ENCODE measurements at regions not wholly inside any gene's neighbourhood (a gene's known extent, or its start where the extent isn't known, plus 50 kb on each side); places are given as distances from the start of the nearest gene placed in this dataset.
A peak's percentile ranks its signal among the peaks of the same experiment; 100 is the strongest.

GRCh38 chr2:53235836-53236582 lies 531.6 kb upstream of the CHAC2 start:
- no peak overlapping the region for H2BK12ac ChIP-seq (ENCODE audit: low read length)
- H3K4me2 ChIP-seq (ENCODE audit: insufficient read depth, low read length, poor library complexity, severe bottlenecking) = no peak overlapping the region
- H2BK15ac ChIP-seq (ENCODE audit: low read length) = no peak overlapping the region
- no peak overlapping the region for H3K4me3 ChIP-seq (ENCODE audit: low read length in 2 of 2)
- no peak overlapping the region for H3K23ac ChIP-seq (ENCODE audit: low read depth, low read length, poor library complexity)
- no peak overlapping the region for H2AFZ ChIP-seq (ENCODE audit: low read length)
- DNase-seq (ENCODE audit: low spot score) = no peak
- no peak overlapping the region for H4K91ac ChIP-seq (ENCODE audit: low read depth, low read length, poor library complexity)
- H3K36me3 ChIP-seq (replicated peaks in 1 of 2; ENCODE audit: control insufficient read depth in 2 of 2, insufficient read depth in 2 of 2, low read length in 2 of 2) = peaks cover 0 to 4% of the 10 kb centered on the region in 2 donors
- H3K9ac ChIP-seq (ENCODE audit: low read depth, low read length, poor library complexity) = no peak overlapping the region
- no peaks in the 10 kb centered on the region for H3K27me3 ChIP-seq (ENCODE audit: control insufficient read depth in 3 of 3, insufficient read depth in 3 of 3, low read depth in 1 of 3, low read length in 3 of 3)
- no peak overlapping the region for H2BK120ac ChIP-seq (ENCODE audit: low read depth, low read length)
- H3K79me1 ChIP-seq (ENCODE audit: low read depth, low read length) = no peaks in the 10 kb centered on the region
- H3K4ac ChIP-seq (ENCODE audit: low read length) = no peak overlapping the region
- no peak overlapping the region for H2AK5ac ChIP-seq (ENCODE audit: low read depth, low read length)
- H3K4me1 ChIP-seq (ENCODE audit: control insufficient read depth in 2 of 2, insufficient read depth in 1 of 2, low read depth in 1 of 2, low read length in 2 of 2) = peaks cover 0 to 2% of the 10 kb centered on the region in 2 donors
- no peak overlapping the region for H3K18ac ChIP-seq (ENCODE audit: low read length)
- H2BK5ac ChIP-seq (ENCODE audit: low read length) = no peak overlapping the region
- no peaks in the 10 kb centered on the region for H3K9me3 ChIP-seq (replicated peaks in 1 of 2; ENCODE audit: control insufficient read depth in 2 of 2, insufficient read depth in 1 of 2, low read depth in 1 of 2, low read length in 2 of 2)
- H3K14ac ChIP-seq (ENCODE audit: low read length) = no peak overlapping the region
- WGBS, 2 donors (ENCODE audit: extremely low coverage in 2 of 2, insufficient read length in 2 of 2, insufficient replicate concordance in 1 of 2) = no CpG with 5 or more reads among the region's 1 CpG
- H3K27ac ChIP-seq (replicated peaks; ENCODE audit: low read length) = no peak overlapping the region
- no peak overlapping the region for H4K8ac ChIP-seq (ENCODE audit: low read depth, low read length)

GRCh38 chr2:53234548-53234903 lies 533.1 kb upstream of the CHAC2 start:
- Histone ChIP-seq H3K4me2 (ENCODE audit: insufficient read depth, low read length, poor library complexity, severe bottlenecking) (no peak overlapping the region), H3K18ac (ENCODE audit: low read length) (no peak overlapping the region), H3K4ac (ENCODE audit: low read length) (no peak overlapping the region), H3K14ac (ENCODE audit: low read length) (no peak overlapping the region), H2BK5ac (ENCODE audit: low read length) (no peak overlapping the region), H3K4me1 (ENCODE audit: control insufficient read depth in 2 of 2, insufficient read depth in 1 of 2, low read depth in 1 of 2, low read length in 2 of 2) (peaks cover 0 to 2% of the 10 kb centered on the region in 2 donors), H2AK5ac (ENCODE audit: low read depth, low read length) (no peak overlapping the region), H2BK12ac (ENCODE audit: low read length) (no peak overlapping the region), H3K79me1 (ENCODE audit: low read depth, low read length) (no peaks in the 10 kb centered on the region), H4K91ac (ENCODE audit: low read depth, low read length, poor library complexity) (no peak overlapping the region), H3K27me3 (ENCODE audit: control insufficient read depth in 3 of 3, insufficient read depth in 3 of 3, low read depth in 1 of 3, low read length in 3 of 3) (no peaks in the 10 kb centered on the region), H3K27ac (replicated peaks; ENCODE audit: low read length) (no peak overlapping the region), H2BK120ac (ENCODE audit: low read depth, low read length) (no peak overlapping the region), H3K9ac (ENCODE audit: low read depth, low read length, poor library complexity) (no peak overlapping the region), H3K23ac (ENCODE audit: low read depth, low read length, poor library complexity) (no peak overlapping the region), H2BK15ac (ENCODE audit: low read length) (no peak overlapping the region), H3K9me3 (replicated peaks in 1 of 2; ENCODE audit: control insufficient read depth in 2 of 2, insufficient read depth in 1 of 2, low read depth in 1 of 2, low read length in 2 of 2) (no peaks in the 10 kb centered on the region), H2AFZ (ENCODE audit: low read length) (peak overlapping the region; percentile 48), H4K8ac (ENCODE audit: low read depth, low read length) (no peak overlapping the region), H3K4me3 (ENCODE audit: low read length in 2 of 2) (no peak overlapping the region), H3K36me3 (replicated peaks in 1 of 2; ENCODE audit: control insufficient read depth in 2 of 2, insufficient read depth in 2 of 2, low read length in 2 of 2) (peaks cover 0 to 4% of the 10 kb centered on the region in 2 donors)
- no CpG with 5 or more reads among the region's 1 CpG for WGBS, 2 donors (ENCODE audit: extremely low coverage in 2 of 2, insufficient read length in 2 of 2, insufficient replicate concordance in 1 of 2)
- DNase-seq (ENCODE audit: low spot score) = peak; percentile 6

DNA sequence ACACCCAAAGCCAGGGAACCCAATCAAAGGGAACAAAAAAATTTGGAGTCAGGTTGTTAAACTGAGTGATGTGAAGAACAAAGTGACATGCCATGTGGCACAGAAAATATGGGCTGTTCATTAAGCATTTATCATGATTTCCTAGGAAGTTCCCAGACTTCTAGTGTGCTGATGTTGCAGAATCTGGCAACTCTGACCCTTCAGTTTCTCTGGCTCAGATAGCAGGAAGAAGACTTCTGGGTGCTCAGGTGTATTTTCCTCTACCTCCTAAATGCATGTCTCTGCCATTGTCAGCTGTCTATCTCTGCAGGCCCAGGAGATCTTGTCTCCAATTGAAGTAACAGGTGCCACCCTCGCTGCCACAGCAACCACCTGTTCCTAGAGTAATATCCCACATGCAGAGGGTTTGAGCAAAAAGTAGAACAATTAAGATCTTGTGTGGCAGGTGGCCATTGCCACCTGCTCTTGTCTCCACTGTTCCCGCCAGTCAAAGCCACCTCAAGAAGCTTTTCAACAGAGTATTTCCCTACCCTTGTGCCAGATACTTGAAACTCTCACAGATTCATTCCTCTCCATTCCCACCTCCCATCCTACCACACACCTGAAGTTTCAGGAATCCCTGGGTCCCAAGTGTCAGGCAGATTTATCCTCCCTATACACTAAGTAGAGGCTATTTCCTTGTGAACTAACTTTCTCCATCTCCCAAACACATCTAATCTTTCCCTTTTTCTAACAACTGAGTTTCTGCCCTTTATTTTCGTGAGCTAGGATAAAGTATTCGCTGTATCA lies 533.7 kb upstream of the CHAC2 start:
- WGBS, 2 donors (ENCODE audit: extremely low coverage in 2 of 2, insufficient read length in 2 of 2, insufficient replicate concordance in 1 of 2) = no CpG with 5 or more reads among the region's 4 CpGs
- Histone ChIP-seq H3K27ac (replicated peaks; ENCODE audit: low read length) (no peak overlapping the region), H3K4me1 (ENCODE audit: control insufficient read depth in 2 of 2, insufficient read depth in 1 of 2, low read depth in 1 of 2, low read length in 2 of 2) (peaks cover 0 to 2% of the 10 kb centered on the region in 2 donors), H3K4ac (ENCODE audit: low read length) (no peak overlapping the region), H3K27me3 (ENCODE audit: control insufficient read depth in 3 of 3, insufficient read depth in 3 of 3, low read depth in 1 of 3, low read length in 3 of 3) (no peaks in the 10 kb centered on the region), H2BK120ac (ENCODE audit: low read depth, low read length) (no peak overlapping the region), H3K18ac (ENCODE audit: low read length) (no peak overlapping the region), H3K14ac (ENCODE audit: low read length) (no peak overlapping the region), H3K4me2 (ENCODE audit: insufficient read depth, low read length, poor library complexity, severe bottlenecking) (no peak overlapping the region), H4K8ac (ENCODE audit: low read depth, low read length) (no peak overlapping the region), H3K9ac (ENCODE audit: low read depth, low read length, poor library complexity) (no peak overlapping the region), H2AFZ (ENCODE audit: low read length) (peak overlapping the region; percentile 48), H3K36me3 (replicated peaks in 1 of 2; ENCODE audit: control insufficient read depth in 2 of 2, insufficient read depth in 2 of 2, low read length in 2 of 2) (peaks cover 0 to 4% of the 10 kb centered on the region in 2 donors), H2BK12ac (ENCODE audit: low read length) (no peak overlapping the region), H2AK5ac (ENCODE audit: low read depth, low read length) (no peak overlapping the region), H2BK5ac (ENCODE audit: low read length) (no peak overlapping the region), H3K4me3 (ENCODE audit: low read length in 2 of 2) (no peak overlapping the region), H4K91ac (ENCODE audit: low read depth, low read length, poor library complexity) (no peak overlapping the region), H3K9me3 (replicated peaks in 1 of 2; ENCODE audit: control insufficient read depth in 2 of 2, insufficient read depth in 1 of 2, low read depth in 1 of 2, low read length in 2 of 2) (no peaks in the 10 kb centered on the region), H3K23ac (ENCODE audit: low read depth, low read length, poor library complexity) (no peak overlapping the region), H3K79me1 (ENCODE audit: low read depth, low read length) (no peaks in the 10 kb centered on the region), H2BK15ac (ENCODE audit: low read length) (no peak overlapping the region)
- no peak for DNase-seq (ENCODE audit: low spot score)

DNA sequence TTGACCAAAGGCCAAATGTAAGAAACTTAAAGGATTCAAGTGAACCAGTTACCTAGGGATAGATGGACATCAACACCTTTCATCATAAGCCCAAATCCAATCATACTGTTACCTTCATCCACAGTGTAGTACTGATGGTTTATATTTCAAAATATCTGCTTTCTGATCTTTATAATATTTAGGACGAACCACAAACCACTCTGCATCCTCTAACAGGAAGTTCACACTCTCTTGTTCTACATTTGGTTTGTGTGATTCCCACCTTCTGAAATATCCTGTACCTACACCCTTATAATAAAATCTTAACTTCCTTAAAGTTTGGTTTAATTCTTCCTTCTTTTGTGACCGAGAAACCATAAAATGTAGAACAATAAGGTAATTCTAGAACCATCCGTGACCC lies 535.7 kb upstream of the CHAC2 start:
- H3K4me1 ChIP-seq (ENCODE audit: control insufficient read depth in 2 of 2, insufficient read depth in 1 of 2, low read depth in 1 of 2, low read length in 2 of 2) = peaks cover 0 to 2% of the 10 kb centered on the region in 2 donors
- H3K4me2 ChIP-seq (ENCODE audit: insufficient read depth, low read length, poor library complexity, severe bottlenecking) = no peak overlapping the region
- H3K27ac ChIP-seq (replicated peaks; ENCODE audit: low read length) = no peak overlapping the region
- no peak overlapping the region for H2AK5ac ChIP-seq (ENCODE audit: low read depth, low read length)
- H3K27me3 ChIP-seq (ENCODE audit: control insufficient read depth in 3 of 3, insufficient read depth in 3 of 3, low read depth in 1 of 3, low read length in 3 of 3) = no peaks in the 10 kb centered on the region
- no peak overlapping the region for H3K23ac ChIP-seq (ENCODE audit: low read depth, low read length, poor library complexity)
- no peak overlapping the region for H2BK120ac ChIP-seq (ENCODE audit: low read depth, low read length)
- H3K36me3 ChIP-seq (replicated peaks in 1 of 2; ENCODE audit: control insufficient read depth in 2 of 2, insufficient read depth in 2 of 2, low read length in 2 of 2) = peaks cover 0 to 4% of the 10 kb centered on the region in 2 donors
- H2BK12ac ChIP-seq (ENCODE audit: low read length) = no peak overlapping the region
- H3K4ac ChIP-seq (ENCODE audit: low read length) = no peak overlapping the region
- H3K79me1 ChIP-seq (ENCODE audit: low read depth, low read length) = no peaks in the 10 kb centered on the region
- no peak overlapping the region for H2AFZ ChIP-seq (ENCODE audit: low read length)
- DNase-seq (ENCODE audit: low spot score) = no peak
- H3K9me3 ChIP-seq (replicated peaks in 1 of 2; ENCODE audit: control insufficient read depth in 2 of 2, insufficient read depth in 1 of 2, low read depth in 1 of 2, low read length in 2 of 2) = no peaks in the 10 kb centered on the region
- H3K4me3 ChIP-seq (ENCODE audit: low read length in 2 of 2) = no peak overlapping the region
- no peak overlapping the region for H3K14ac ChIP-seq (ENCODE audit: low read length)
- H2BK15ac ChIP-seq (ENCODE audit: low read length) = no peak overlapping the region
- H4K91ac ChIP-seq (ENCODE audit: low read depth, low read length, poor library complexity) = no peak overlapping the region
- H2BK5ac ChIP-seq (ENCODE audit: low read length) = no peak overlapping the region
- H3K18ac ChIP-seq (ENCODE audit: low read length) = no peak overlapping the region
- no peak overlapping the region for H3K9ac ChIP-seq (ENCODE audit: low read depth, low read length, poor library complexity)
- no CpG with 5 or more reads among the region's 3 CpGs for WGBS, 2 donors (ENCODE audit: extremely low coverage in 2 of 2, insufficient read length in 2 of 2, insufficient replicate concordance in 1 of 2)
- no peak overlapping the region for H4K8ac ChIP-seq (ENCODE audit: low read depth, low read length)

All from neuronal stem cell (in vitro differentiated cells).